Hepatocyte (in vitro differentiated cells): ENCODE measurements at regions not wholly inside any gene's neighbourhood (a gene's known extent, or its start where the extent isn't known, plus 50 kb on each side); places are given as distances from the start of the nearest gene placed in this dataset.

Experiments used
- EZH2 ChIP-seq: fragments of 200-600 bp; sonication (generic); IDR thresholded peaks from 2 replicates; pipeline ENCODE4 v1.6.1; 2016; ENCODE audit warnings: antibody characterized with exemption, mild to moderate bottlenecking, borderline replicate concordance
- TF ChIP-seq, protein P1 (sequence below): fragments of 200-600 bp; sonication (generic); IDR thresholded peaks from 2 replicates; pipeline ENCODE4 v1.5.1; 2016; ENCODE audit warnings: antibody characterized with exemption, mild to moderate bottlenecking; ENCODE audit not compliant: poor library complexity

DNA sequence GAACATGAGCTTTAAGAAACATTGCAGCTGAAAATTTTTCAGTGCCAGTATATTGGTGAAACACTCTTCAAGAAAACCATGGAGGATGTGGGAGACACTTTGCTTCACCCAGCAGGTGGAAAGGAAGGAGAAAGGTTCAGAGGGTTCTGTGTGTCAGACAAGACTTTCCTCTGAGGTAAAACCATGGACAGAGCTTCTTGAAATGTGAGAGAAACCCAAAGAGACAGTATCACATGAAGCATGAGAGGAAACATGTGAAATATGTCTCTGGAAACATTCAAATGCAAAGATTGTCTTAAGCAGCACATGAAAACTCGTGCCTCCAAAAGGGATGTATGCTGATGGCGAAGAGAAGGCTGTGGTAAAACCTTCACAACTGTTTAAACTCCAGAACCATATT, 368.9 kb upstream of the ST8SIA4 start:
- TF ChIP-seq, protein P1, sequence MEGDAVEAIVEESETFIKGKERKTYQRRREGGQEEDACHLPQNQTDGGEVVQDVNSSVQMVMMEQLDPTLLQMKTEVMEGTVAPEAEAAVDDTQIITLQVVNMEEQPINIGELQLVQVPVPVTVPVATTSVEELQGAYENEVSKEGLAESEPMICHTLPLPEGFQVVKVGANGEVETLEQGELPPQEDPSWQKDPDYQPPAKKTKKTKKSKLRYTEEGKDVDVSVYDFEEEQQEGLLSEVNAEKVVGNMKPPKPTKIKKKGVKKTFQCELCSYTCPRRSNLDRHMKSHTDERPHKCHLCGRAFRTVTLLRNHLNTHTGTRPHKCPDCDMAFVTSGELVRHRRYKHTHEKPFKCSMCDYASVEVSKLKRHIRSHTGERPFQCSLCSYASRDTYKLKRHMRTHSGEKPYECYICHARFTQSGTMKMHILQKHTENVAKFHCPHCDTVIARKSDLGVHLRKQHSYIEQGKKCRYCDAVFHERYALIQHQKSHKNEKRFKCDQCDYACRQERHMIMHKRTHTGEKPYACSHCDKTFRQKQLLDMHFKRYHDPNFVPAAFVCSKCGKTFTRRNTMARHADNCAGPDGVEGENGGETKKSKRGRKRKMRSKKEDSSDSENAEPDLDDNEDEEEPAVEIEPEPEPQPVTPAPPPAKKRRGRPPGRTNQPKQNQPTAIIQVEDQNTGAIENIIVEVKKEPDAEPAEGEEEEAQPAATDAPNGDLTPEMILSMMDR = no peak
- TF ChIP-seq EZH2 = no peak
